MV-4-11 (cell line): ENCODE measurements at regions not wholly inside any gene's neighbourhood (a gene's known extent, or its start where the extent isn't known, plus 50 kb on each side); places are given as distances from the start of the nearest gene placed in this dataset.
"Not testable (repeated sequence)": the region's sequence is repeated elsewhere in the genome, so short reads cannot be mapped to it uniquely, and the experiment has no call there.

Source experiments
- DNase-seq: peaks from one replicate; lab custom pipeline; 2025; lab: John Stamatoyannopoulos, UW

- DNase-seq = peak; percentile 22
These were observed 729.1 kb downstream of the NOVA1 start for GRCh38 chr14:25868521-25869314.

- no peak for DNase-seq
These were observed 736.4 kb downstream of the NOVA1 start for GRCh38 chr14:25861406-25861805.

DNA sequence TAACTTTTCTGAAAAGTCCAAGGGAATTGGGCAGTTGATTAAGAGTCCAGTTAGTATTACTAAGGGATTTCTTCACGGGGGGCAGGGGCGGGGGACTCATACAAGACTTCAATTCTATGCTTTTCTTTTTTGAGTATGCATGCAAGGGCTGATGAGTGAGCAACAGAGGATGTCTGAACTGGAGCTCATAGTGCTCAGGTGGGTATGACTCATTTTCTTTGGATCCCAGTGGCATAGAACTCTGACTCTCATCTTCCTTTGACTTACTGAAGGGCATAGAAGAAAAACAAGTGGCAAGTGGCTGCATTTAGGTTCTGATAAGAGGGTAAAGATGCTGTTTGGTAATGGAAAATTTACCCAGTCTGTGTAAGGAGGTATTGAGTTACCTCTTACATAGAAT lies 749.2 kb downstream of the NOVA1 start:
- no peak for DNase-seq

DNA sequence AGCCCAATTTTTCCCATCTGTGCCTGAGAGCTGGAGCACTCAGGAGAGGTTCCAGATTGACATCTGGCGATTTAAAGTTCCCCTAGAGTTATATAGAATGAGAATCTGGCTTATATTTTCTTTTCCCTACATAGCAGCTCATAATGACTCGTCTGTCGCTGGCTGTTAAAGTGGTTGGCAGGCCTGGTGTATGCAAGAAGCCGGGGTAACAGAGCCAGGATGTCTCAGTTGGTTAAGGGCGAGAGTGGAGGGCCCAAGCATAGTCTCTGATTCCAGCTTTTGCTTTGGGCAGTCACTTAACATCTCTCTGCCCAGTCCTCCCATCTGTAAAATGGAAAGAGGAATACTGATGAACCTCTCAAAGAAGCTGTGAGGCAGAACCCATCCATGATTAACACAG lies 751.6 kb downstream of the NOVA1 start:
- no peak for DNase-seq

DNA sequence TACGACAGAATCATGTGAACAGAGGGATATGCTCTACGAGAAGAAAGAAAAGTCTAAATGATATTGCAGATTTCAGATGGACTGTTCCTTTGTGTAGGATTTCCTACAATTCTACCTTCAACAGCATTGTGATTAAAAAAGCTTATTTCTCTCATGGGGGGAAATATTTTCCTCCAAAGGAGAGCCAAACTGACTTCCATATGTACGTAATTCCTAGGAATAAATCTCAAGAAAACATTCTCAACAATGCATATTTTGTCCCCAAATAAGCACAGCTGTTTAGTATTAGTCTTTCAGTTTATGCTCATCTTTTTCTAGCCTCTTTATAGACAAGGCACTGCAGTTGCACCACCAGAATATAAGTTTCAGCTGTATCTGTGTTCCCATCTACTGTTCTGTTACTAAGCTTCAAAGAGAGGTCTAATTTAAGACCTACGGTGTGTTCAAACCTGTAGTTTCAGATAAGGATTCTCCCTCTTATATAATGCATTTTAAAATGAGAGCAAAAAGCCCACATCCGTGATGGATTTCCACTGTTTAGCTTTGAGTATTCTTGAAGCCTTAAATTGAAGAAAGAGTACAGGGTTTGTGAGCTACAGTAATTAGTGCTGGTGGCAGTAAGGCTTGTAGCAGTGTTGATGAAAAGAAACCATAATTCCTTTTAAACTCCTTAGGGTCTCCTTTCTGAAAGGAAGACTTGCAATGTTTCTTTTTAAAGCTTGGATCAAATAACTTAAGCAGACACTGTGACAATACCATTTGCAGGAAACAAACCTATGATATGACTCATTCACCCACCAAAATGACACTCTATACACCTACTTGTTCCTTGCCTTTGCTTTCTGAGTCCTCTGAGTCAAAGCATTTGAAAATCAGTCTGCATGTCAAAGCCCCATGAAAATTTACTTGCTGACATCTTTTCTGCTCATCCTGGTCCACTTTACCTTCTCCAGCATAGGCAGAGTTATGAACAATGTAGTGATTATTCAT lies 754.1 kb downstream of the NOVA1 start:
- DNase-seq = no peak

DNA sequence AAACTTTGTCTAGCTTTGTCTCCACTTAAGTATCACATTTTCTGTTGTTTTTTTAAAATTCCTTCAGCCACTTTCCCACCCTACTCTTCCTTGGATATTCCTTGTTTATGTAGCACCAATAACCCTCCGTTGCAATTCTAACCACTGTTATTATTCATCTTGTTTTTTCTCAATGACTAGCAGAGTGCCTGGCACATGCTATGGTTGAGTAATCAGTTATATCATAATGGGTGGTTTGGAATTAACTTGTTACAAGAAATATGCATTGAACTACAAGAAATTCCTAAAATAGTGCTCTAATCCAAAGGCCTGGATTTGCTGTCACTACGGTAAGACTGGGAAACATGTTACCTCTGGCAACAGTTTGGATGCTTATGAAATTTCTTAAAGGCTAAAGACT lies 756.6 kb downstream of the NOVA1 start:
- no peak for DNase-seq

DNA sequence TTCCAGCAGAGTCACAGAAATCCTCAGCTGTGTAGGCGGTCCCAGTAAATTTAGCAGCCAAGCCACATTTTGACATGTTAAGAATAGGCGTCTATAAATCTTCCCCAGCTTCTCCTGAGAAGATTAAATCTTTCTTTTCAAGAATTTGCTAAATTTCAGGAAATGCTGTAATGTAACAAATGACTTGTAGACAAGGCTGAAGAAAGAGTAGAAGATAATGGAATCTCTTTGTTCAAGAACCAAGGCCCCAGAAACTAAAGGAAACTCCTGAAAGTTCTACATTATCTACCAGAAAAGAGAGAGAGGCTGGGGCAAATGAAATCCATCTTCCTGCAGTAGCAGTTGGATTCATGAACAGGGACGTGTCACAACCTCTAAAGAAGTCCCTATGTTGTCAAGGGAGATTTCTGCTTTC lies 760.3 kb downstream of the NOVA1 start:
- DNase-seq = no peak

DNA sequence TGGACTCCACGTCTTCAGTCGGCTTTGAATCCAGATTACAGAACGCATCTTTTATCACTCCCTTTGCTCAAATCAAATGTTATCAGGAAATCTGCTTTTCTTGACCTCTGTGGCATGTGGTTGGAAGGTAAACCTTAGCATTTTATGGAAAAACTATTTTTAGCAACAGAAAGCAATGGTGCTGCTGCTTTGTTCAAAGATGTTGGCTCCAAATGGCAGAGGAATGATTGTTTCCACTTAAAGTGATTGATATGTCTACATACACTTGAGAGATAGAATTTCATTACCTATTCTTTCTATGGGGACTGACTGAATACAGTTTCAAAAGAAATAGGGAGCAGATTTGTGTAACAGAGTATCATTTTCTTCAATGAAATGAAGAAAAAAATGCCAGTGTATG lies 761.2 kb downstream of the NOVA1 start:
- no peak for DNase-seq

- peak; percentile 9 for DNase-seq
These were observed 764.3 kb downstream of the NOVA1 start for GRCh38 chr14:25833341-25834126.

GRCh38 chr14:25832585-25832984 lies 765.2 kb downstream of the NOVA1 start:
- DNase-seq = no peak

- DNase-seq = no peak
These were observed 769.3 kb downstream of the NOVA1 start for GRCh38 chr14:25828562-25828961.

DNA sequence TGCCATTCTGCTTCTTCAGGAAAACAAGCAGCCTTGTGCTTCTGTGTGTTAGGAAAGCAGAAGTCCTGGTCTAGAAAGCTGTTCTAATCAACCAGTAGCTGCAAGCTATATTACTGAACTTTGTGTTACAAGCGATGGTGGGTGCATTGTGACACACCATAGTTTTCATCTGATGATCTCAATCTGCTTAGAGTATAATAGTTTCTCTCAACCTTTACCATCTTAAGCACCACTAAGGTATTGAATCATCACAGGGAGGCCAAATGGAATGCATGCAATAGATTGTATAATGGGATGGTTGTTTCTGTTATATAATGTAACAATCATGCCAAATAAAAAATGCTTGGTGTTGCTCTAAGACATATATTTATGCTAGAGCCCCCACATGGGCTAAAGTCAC lies 771.7 kb downstream of the NOVA1 start:
- no peak for DNase-seq

DNA sequence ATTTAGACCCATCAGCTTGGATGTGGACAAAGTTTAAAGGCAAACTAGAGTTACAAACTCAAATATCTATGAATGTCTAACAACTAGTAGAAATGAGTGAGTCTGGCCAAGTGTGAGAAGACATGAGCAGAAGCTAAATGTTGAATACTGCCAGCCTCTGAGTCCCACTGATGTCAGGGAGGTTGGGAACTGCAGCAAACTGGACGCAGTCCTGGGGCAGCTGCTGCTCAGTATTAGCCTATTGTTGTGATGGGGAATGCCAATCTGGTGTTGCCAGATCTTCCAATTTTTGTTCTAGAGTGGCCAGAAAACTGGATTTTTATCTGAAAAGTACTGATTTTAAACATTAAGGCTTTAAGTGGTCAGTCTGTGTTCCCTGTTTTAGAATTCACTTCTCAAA lies 770.4 kb upstream of the STXBP6 start:
- DNase-seq = no peak

DNA sequence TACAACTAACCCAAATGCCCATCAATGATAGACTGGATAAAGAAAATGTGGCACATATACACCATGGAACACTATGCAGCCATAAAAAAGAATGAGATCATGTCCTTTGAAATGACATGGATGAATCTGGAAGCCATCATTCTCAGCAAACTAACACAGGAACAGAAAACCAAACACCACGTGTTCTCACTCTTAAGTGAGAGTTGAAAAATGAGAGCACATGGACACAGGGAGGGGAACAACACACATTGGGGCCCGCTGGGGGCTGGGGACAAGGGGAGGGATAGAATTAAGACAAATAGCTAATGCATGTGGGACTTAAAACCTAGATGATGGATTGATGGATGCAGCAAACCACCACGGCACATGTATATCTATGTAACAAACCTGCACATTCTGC lies 764.7 kb upstream of the STXBP6 start:
- not testable (repeated sequence) for DNase-seq

DNA sequence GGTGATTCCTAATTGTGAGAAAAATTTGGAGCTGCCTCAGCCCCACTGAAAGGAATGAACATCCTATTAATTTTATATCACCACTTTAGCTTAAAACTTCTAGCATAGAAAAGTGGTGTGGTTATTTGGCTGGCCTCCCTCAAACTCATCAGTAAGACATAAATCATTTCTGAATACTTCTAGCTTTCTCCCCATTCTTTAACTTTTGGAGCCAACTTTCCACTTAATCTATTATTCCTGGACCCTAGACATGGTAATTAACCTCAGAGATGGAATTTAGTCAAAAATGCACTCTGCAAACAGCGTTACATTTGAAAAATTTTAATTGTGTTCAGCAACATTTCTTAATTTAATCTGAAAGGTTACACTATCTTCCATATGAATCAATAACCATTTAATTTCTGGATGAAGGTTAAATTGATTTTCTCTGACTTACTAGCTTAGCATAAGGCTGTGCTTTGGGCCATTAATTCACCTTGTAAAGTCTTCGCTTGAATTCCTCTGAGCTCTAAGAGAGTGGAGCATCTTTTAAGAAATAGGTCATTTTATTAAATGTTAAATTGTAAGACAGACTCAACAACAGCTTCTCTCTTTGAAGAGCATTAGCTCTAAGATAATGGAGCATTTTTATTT lies 753.6 kb upstream of the STXBP6 start:
- DNase-seq = no peak

- DNase-seq = no peak
These were observed 750.9 kb upstream of the STXBP6 start for GRCh38 chr14:25800841-25801240.

- DNase-seq = no peak
These were observed 738.3 kb upstream of the STXBP6 start for GRCh38 chr14:25788252-25788651.

DNA sequence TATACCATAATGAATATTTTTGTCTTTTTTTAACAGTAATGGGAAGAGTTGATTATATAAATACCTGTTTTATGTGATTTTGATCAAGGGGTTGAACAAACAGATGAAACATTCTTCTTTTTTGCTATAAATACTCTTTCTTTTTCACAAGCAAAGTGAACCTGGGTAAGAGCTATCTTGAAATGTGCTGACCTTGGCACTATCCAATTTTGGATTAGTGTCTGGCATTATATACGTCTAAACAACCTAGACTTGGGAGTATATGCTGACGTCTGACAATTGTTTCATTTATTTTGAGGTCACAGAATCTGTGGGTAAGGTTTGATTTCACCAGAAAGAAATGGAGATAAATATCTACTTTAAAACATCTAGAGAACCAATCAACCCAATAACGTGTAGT lies 716.0 kb upstream of the STXBP6 start:
- DNase-seq = no peak

GRCh38 chr14:25759920-25760655 lies 710.1 kb upstream of the STXBP6 start:
- no peak for DNase-seq

- no peak for DNase-seq
These were observed 709.3 kb upstream of the STXBP6 start for GRCh38 chr14:25759256-25759655.

DNA sequence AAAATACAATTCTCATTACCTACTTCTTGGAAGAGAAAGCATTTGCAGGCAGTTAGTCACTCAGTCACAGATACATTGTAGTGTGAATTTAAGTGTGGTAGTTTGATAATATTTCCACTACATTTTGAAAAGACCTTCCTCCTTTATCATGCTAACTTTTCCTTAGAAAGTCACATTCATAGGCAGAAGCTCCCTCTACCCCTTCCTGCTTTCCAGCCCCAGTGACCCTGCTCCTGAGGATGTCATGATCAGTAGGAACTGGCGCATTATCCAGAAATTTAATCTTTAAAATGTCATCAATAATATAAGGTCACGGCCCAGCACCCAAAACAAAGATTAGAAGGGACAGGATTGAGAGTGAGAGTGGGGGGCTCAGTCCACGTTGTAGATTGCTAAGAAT lies 707.4 kb upstream of the STXBP6 start:
- no peak for DNase-seq
